OCI-LY7 (cell line): ENCODE measurements at regions not wholly inside any gene's neighbourhood (a gene's known extent, or its start where the extent isn't known, plus 50 kb on each side); places are given as distances from the start of the nearest gene placed in this dataset.

Experiments used
- CTCF ChIP-seq: fragments of 200-600 bp; sonication (generic); conservative IDR thresholded peaks from 2 replicates; pipeline ENCODE4 v1.5.1; 2014; ENCODE audit warnings: mild to moderate bottlenecking, antibody characterized with exemption, low read length, moderate library complexity, mixed read lengths
- EZH2phosphoT487 ChIP-seq: fragments of 200-600 bp; sonication (generic); IDR thresholded peaks from 2 replicates; pipeline ENCODE4 v1.6.1; 2018; ENCODE audit warnings: low read depth, borderline replicate concordance, mild to moderate bottlenecking, mixed run types, antibody characterized with exemption, low read length, moderate library complexity, mixed read lengths

GRCh38 chr14:31949709-31950108 lies 127.4 kb upstream of the ARHGAP5 start:
- TF ChIP-seq CTCF, result no peak
- no peak for TF ChIP-seq EZH2phosphoT487
